Activated CD4-positive, alpha-beta T cell treated with anti-CD3 and anti-CD28 coated beads for 1 hour (primary cell): ENCODE measurements at regions not wholly inside any gene's neighbourhood (a gene's known extent, or its start where the extent isn't known, plus 50 kb on each side); places are given as distances from the start of the nearest gene placed in this dataset.

Source experiments
- DNase-seq: peaks from one replicate; pipeline ENCODE4 v3.0.0-alpha.2; 2020

DNA sequence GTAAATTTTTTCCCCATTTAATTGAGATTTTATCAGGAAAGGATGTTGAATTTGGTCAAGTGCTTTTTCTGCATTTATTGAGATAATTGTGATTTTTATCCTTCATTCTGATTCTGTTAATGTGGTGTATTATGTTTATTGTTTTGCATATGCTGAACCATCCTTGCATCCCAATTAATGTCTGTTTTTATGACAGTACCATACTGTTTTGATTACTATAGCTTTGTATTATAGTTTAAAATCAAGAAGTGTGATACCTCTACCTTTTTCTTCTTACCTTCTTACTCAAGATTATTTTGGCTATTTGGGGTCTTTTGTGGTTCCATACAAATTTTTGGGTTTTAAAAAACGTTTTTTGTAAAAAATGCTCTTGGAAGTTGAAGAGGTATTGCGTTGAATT lies 357.2 kb downstream of the REEP3 start:
- DNase-seq, result no peak

DNA sequence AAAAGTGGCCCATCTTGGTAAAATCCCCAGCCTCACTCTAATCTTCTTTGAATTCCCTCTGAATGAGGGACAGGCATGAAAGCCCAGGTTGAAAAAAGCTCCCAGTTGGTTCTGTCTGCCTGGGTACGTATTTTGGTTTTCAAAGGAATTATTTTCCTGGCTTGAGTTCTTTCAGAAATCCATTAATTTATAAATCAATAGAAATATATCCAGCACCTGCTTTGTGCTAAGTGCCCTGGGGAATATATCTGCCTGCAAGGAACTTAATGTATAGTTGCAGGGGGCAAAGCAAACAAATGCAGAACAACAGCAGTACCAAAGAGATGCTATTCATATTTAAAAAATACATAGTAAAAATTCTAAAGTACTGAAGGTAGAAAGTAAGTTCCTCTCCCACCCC lies 362.7 kb downstream of the REEP3 start:
- no peak for DNase-seq

DNA sequence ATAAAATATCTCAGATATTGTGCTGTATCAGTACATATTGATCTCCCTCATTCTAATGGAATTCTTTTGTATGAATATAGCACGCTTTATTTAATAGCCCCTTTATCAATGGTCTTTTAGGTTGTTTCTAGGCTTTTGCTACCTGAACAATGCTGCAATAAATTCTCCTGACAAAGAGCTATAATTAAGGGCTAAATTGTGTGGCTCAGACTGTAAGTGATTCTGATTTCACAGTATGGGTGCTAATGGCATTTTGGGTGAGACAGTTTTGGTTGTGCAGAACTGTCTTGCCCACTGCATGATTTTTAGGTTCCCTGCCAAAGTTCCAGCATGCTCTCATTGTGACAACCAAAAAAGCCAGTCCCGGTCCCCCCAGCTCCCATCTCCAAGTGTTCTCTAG lies 363.2 kb downstream of the REEP3 start:
- DNase-seq, result no peak

DNA sequence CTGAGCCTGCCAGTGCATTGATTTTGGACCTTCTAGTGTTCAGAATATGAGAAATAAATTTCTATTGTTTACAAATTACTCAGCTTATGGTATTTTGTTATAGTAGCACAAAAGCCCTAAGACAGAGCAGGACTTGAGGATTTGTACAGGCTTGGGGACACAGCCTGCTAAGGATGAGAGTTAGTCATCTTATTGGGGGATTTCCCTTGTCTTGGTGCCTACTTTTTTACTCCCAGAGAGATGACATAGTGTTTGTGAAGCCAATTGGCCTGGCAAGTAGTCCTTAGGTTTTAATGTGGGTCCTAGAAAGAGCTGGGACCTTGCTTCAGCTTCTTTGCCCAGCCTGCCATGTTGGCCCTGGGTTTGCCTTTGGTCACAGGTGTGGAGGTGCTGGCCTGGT lies 364.0 kb downstream of the REEP3 start:
- no peak for DNase-seq

DNA sequence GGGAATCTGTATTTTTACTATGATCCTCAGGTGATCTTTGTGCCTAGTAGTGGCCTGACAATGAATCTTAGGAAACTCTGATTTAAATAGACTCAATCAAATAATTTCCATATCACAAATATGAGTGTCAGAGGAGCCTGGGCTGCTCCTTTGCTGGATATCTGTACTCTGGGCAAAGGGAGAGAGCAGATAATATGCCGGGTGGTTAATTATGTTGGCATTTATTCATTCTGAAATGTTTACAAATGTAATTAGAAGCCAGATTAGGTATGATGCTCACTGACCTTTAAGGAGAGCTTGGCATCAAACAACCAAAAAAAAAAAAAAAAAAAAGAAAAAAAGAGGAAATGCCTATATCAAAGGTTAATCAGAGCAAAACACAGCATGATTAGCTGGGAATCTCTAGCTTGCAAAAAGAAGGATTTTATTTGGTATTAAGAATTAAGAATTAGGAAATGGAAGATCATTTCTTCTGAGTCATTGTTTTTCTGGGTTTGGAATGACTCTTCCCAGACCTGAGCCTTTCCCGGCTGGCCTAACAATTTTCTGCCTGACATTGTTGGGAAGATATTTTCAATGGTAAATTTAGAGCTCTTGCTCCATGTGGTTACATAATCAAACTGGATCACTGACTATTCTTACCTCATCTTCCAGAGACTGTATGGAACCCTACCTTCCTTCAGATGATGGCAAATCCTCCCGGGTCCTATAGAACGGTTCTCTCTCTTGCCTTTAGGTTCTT lies 365.3 kb downstream of the REEP3 start:
- DNase-seq, result no peak

DNA sequence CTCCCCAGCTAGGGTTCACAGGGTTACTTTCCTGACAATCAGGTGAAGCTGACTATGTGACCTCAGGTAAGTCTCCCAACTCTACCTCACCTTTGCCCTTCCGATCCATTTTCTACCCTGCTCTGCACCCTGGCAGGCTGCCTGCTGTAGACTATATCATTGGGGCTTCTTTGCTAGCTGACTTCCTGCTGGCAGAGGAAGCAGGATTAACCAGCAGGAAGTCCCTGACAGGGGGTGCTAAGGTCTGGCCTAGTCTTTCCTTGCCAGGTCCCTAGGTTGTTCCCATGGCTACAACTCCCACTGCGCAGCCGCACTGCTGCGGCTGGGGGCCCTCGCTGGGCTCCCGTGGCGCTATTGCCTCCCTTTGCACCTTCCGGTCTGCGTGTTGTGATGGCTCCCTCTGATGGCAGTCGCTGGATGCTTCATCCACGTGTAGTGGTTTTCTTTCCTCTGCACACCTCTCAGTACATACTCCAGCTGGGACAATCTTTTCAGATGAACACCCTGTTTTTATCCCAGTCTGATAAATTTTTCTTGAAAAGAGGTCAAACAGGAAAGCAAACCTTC lies 365.9 kb downstream of the REEP3 start:
- no peak for DNase-seq

DNA sequence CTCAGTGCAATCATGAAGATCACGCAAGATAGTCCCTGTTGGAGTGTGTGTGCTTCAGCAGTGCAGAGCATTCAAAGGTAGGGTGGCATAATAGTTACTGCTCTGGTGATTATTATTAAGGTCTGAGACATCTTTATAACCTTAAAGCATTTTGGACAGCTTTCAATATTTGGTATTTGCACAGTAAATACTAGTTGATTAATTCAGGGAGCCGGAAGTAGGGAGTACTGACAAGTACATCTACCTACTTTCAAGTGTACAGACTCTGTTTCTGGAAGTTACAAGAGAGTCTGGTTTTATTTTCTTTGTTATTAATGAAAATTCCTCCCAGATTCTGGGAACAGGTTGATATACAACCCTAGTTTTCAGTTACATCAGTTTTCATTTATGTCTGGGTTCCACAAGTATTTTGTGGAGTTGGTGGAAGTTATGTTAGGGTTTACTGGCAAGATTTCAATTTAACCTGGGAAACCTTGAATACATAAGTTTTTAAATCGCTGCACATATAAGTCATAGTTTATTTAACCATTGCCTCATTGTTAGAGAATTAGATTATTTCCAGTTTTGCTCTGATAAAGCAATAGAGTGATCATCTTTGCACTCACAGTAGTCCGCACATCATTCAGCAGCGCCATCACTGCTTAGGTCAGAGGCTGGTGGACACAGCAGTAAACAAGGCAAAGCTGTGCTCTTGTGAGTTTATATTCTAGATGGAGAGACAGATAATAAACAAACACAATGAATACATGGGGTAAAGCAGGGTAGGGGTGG lies 366.6 kb downstream of the REEP3 start:
- DNase-seq, result no peak

DNA sequence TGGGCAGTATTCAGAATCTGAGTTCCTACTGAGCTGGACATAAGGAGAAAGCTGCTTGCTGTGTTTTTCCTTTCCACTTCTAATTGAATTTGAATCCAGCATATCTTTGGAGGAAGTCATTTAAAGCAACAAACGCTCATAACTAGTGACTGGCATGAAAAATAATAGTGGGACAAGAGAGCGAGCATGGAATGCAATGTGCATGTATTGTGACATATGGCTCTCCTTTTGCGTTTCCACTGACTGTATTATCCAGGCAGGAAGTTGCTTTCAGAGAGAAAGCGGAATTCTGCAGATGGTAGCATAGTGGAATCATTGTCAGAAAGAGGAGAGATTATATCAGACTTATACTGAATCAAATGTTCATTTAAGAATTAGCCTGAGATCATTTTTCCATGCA lies 368.6 kb downstream of the REEP3 start:
- no peak for DNase-seq

DNA sequence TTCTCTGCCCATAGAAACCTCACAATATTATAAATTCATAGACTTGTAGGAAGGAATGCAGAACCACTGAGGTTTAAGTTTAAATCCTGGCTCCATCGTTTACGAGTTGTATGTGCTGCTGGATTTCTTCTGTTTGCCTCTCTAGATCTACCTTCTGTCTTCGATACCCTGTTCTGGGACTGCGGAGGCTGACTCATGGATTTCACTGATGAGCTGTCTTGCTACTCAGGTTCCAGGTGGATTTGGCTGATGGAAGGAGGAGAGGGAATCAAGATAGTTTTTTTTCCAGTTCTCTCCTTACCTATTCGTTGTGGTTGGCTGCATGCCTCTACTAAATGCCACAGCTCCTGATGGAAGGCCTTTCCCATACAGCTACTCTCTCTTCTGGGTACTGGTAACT lies 375.8 kb downstream of the REEP3 start:
- DNase-seq, result no peak

DNA sequence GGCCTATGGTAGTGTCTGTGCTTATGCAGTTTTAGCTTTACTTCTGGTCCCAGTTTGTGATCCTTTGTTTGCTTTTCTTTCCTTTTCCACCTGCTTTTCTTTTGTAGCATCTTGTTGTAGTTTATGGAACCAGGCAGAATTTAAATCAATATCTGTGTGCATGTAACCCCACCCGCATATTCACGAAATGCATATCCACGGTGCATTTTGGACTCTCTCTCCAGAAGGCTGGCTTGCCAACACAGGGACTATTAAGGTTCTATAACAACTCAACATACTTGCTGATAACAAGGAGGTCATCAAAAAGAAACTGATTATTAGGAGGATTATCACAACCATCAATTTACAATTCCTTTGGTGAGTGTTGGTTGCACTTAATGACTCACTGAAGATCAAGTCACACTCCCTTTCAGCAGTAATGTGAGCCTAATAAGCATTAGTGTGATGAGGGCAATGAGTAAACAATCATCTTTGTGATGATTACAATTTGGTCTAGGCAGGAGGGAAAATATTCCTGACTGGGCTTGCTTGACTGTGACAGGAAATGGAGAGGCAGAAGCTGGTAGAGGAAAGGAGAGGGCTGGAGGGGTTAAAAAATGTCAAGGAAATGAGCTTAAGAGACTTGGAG lies 378.6 kb downstream of the REEP3 start:
- no peak for DNase-seq

DNA sequence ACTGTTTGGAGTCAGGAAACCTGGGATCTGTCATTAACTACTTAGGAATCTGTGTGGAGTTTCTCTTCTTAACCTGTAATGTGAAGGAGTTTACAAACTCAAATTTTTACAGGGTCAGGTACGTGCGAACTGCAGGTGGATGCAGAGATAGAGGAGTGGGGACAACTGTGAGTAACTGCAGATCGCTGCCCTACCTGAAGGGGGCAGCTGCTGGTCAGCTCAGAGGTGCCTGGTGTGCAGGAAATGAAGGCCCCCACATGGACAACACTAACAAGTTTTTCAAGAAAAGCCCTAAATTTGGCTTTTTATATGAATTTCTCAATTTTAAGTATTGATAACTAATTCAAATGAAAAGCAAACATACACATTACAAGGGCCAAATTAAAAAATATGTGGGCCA lies 380.0 kb downstream of the REEP3 start:
- DNase-seq, result no peak

DNA sequence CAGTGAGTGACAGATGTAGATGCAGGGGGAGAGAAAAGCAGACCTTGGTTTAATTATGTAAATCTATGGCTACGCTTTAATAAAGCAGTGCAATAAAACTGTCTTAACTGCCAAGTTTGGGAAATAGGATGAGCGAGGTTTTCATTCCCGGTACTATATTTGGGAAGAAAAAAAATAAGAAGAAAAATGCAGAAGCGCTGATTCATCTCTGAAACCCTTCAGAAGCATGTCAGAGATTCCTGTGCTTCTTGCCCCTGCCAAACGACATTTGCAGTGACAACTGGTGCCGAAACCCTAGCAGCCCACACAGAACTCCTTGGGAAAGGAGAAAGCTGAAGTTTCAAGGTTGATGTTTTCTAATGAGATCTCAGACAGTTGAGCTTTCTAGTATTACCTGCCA lies 380.7 kb downstream of the REEP3 start:
- no peak for DNase-seq

DNA sequence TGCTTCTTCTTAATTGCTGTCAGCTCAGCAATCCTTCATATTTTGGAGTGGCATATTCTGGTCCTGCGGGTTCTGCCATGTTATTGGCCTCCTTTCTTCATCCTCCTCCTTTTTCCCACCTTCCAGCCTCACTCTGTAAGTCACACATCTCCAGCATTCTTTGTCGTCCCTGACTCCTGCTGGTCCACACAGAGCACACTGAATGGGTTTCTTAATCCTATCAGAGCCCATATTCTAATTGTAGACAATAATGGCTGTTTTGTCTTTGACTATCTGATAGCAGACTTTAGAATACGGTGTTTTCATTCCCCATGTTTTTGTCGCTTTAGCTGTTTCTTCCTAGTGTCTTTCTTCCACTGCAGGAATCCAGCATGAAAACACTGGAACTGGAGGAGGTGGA lies 389.6 kb downstream of the REEP3 start:
- DNase-seq, result no peak

DNA sequence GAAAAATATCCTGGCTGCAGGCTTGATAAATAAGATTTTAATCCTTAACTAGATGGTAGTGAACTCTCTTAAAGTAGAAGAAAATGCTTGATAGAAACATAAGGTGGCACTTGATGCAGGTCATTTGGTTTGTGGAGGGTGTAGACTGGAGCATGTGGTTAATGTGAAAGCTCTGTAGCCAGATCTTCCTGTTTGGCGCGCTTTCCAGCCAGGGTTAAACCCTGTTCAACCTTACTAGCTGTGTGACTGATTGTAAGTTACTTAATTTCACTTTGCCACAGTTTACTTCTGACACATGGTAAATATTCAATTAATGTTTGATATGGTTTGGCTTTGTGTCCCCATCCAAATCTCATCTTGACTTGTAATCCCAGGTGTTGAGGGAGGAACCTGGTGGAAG lies 394.0 kb downstream of the REEP3 start:
- DNase-seq, result no peak

DNA sequence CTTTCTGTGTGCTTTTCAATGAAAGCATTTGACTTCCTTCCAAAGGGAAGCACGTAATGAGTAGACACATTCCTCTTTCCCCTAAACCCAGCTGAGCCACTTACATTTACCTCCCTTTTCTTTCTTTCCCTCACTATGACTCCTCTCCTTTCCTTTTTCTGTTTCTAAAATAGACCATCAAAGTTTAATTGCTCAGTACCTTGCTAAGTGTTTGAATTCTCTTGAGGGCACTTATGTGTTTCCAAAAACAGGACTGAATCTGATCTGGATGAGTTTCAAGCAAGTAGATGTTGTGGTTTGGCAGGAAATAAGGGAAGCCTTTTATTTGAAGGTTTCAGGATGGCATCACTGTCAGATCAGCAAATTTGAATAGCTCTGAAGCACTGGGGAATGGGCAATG lies 396.2 kb downstream of the REEP3 start:
- no peak for DNase-seq

DNA sequence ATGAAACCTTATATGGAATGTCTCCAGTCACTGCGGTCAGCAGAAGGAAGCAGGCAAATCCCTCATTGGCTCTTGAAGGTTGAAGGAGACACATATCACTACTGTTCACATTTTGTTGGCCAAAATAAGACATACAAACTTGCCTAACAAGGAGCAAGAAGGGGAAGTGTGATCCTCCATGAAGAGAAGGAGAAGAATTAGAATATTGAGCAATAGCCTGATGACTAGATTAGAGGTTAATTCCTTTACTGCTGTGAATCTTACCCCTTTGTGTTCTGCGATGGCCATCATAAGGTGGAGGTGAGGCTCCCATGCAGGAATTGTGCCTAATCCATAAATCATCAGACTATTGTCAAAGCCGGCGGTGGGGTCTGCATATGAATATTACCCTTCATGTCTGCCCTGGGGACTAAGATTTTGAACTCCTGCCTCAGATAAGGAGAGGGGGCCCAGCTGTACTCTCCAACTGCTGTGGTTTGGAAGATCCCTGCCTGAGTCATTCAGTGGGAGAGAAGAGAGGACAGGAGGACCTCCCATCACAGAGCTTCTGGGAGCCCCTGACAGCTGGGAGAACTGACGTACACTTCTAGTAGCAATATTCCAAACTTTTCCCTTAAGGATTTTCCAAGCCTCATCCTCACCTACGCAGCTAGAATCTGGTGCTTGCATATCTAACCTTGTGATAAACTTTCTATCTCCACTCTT lies 398.5 kb downstream of the REEP3 start:
- no peak for DNase-seq

DNA sequence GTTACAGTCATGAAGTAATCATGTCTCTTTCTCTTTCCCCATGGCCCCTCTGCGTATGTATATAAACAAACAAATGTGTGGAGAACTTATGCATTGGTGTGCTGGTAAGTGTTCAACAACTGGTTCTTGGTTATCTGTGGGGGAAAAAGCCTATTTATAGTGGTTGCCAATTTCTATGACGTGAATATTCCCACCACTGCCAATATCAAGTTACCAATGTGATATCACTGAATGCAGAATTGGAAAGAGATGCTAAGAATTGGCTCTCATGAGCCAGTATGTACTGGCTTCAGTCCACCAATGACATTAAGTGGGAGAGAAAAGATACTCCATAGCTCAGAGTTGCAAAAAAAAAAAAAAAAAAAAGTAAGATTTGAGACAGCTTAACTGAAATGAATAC lies 399.7 kb downstream of the REEP3 start:
- DNase-seq, result no peak

DNA sequence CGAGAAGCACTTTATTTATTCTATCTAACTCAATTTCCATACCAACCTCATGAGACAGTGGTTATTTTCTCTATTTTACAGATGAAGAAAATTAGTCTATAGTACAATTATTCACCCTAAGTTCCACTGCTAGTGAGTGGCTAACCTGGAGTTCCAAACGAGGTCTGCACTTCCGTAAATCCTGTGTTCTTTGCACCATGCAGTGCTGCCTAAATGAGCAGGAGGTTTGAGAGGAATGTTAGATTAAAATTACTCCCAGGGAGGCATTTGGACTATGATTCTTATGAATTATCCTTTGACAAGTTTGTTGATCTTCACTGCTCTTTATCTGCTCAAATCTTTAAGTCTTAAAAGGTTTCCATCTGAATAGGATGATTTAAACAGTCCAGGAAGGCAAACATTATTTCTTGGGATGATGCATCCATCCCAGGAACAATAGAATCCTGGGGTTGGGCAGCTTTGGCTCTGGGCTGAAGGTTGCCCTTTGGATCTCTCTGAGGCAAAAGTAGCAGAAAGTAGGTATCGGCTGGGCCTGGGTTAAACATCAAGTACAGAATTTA lies 400.8 kb downstream of the REEP3 start:
- DNase-seq, result no peak

DNA sequence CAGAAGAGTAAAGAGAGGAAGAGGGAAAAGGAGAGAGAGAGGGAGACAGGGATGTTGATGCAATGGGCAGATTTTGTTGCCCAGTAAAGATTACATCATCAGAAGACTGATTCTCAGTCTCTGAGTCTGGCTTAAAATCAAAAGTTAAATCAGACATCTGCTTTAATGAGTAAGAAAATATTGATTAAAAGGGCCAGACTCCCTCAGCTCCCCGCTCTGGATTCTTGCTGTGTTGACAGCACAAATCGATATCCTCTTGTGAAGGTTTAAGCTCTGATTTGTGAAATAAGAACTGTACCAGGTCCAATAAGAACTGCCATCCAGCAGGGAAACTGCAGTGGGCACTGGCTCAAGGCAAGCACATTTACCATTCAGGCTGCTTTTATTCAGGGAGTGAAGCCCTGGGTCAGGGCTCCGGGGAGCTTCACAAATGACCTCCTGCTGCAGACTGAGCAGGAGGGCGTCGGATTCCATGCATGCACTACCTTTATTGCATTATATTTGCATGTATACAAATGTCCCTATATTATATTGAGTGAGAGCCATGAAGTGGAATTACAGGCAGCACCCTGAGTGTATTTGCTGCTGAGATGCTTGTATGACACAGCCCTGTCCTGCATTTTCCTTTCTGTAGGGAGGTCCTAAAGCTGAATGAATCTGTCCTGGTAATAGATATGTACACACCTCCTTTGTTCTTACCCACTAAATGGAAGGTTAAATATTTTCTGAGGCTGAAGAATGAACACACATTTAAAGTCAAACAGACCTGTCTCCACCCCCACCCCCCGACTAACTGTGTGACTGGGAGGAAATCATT lies 401.5 kb downstream of the REEP3 start:
- DNase-seq, result no peak

DNA sequence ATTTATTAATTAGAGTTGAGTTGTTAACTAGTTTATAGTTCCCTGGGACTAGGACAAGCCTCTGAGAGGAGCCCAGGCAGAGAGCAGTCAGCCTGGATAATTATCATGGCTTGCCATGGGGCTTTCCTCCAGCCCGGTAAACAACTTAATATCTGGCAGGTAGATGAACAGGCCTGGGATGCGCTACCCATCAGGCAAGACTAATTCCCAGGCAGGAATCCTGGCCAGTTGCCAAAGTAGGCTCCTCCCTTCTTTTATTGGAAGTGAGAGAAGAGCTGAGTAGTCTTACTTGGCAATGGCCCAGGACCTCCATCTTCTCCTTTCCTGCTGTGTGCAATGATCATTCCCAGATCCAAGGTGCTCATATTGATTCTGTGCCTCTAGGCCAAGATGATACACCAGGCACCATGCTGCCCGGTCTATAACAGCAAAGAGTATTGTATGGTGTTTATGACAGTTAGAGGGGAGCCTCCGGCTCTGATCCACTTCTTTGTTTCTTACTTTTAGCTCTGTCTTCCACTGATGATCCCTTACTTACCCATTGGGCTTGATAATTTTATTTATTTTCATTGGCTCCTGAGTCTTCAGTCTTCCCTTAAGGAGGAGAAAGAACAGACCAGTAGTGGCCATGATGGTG lies 408.7 kb downstream of the REEP3 start:
- DNase-seq, result no peak

DNA sequence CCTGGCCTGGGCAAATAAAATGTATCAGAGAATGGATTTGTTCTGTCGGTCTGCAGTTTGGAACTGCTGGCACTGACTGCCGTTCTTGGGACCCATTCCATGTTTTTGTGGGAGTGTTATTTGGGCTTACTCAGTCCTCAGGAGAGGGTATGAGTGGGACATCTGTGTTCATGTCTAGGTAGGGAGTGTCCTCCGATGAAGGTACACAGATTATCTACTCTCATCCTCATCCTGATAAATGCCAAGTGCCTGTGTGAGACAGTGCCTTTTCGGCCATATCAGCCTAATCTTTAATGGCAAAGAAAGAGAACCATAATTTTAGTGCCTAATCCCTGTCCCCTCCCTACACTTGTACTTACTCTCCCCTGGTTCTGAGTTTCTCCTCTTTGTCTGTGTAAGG lies 409.4 kb downstream of the REEP3 start:
- DNase-seq, result no peak

DNA sequence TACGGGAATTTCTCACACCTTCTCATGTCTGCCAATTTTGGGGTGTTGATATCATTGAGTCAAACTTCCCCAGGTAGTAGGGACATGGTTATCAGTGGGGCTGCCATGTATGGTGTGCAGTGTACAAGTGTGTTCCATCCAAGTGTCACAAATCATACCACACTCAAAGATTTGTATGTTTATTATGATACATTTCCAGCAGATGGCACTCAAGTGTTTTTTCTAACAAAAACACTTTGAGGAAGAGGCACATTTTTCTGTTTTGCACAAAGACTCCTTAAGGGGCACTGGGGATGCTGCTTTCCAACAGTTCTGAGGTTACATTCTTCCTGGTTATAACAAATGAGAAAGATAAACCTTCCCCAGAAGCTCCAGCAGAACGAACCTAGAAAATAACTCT lies 414.5 kb downstream of the REEP3 start:
- no peak for DNase-seq
